IMR-90 (cell line): ENCODE measurements at regions not wholly inside any gene's neighbourhood (a gene's known extent, or its start where the extent isn't known, plus 50 kb on each side); places are given as distances from the start of the nearest gene placed in this dataset.
"Not testable (repeated sequence)": the region's sequence is repeated elsewhere in the genome, so short reads cannot be mapped to it uniquely, and the experiment has no call there.

Experiments used
- ATAC-seq: fragments of 200-7000 bp; cut with Tn5 transposase; 2 replicates; pipeline ENCODE4 v1.9.1; 2020; ENCODE audit warnings: low read depth, mild to moderate bottlenecking, moderate library complexity
- BruUV-seq: library from RNA; stranded (reverse); fragments of 400-500 nt; replicated peaks from 2 replicates; lab custom pipeline; 2021; lab: Mats Ljungman, UMichigan
- CTCF ChIA-PET: fragments of 300-600 bp; formaldehyde crosslinking; extraction: SDS; loops from one replicate; lab custom pipeline; 2021; ENCODE audit warnings: antibody characterized with exemption; lab: Yijun Ruan, JAX
- POLR2A ChIA-PET: fragments of 300-600 bp; sonication (Branson Sonifier 250); formaldehyde crosslinking; loops from one replicate; lab custom pipeline; 2022; ENCODE audit warnings: antibody characterized with exemption; ENCODE audit not compliant: unreplicated experiment; lab: Charles Lee
- DNase-seq: peaks from one replicate; pipeline ENCODE4 v3.0.0; 2013
- H2AFZ ChIP-seq: replicated peaks from 2 replicates; pipeline ENCODE3; 2013; ENCODE audit warnings: low read length, mild to moderate bottlenecking; ENCODE audit not compliant: poor library complexity
- H2AK5ac ChIP-seq: 2 replicates; pipeline ENCODE4 v1.6.1; 2013; ENCODE audit warnings: low read depth, low read length, inconsistent platforms
- H2AK9ac ChIP-seq: replicated peaks from 2 replicates; pipeline ENCODE3; 2013; ENCODE audit warnings: mild to moderate bottlenecking, low read depth, low read length, moderate library complexity; ENCODE audit not compliant: poor library complexity
- H2BK120ac ChIP-seq: 2 replicates; pipeline ENCODE4 v1.6.1; 2013; ENCODE audit warnings: low read depth, low read length, inconsistent platforms
- H2BK15ac ChIP-seq: 3 replicates; pipeline ENCODE4 v1.6.1; 2013; ENCODE audit warnings: low read depth, low read length, inconsistent platforms
- H2BK20ac ChIP-seq: 2 replicates; pipeline ENCODE4 v1.6.1; 2013; ENCODE audit warnings: low read depth, mild to moderate bottlenecking, inconsistent platforms, low read length, moderate library complexity
- H2BK5ac ChIP-seq: 2 replicates; pipeline ENCODE4 v1.6.1; 2013; ENCODE audit warnings: mild to moderate bottlenecking, low read depth, low read length, inconsistent platforms; ENCODE audit not compliant: poor library complexity, severe bottlenecking
- H3K14ac ChIP-seq: replicated peaks from 2 replicates; pipeline ENCODE4 v1.6.1; 2013; ENCODE audit warnings: low read depth, low read length, inconsistent platforms
- H3K18ac ChIP-seq: 2 replicates; pipeline ENCODE4 v1.6.1; 2013; ENCODE audit warnings: low read depth, low read length, control low read depth
- H3K23ac ChIP-seq: 2 replicates; pipeline ENCODE4 v1.6.1; 2013; ENCODE audit warnings: low read depth, low read length, inconsistent platforms
- H3K27ac ChIP-seq: 2 replicates; pipeline ENCODE4 v1.5.1; 2013; ENCODE audit warnings: mild to moderate bottlenecking, control low read depth, low read length; ENCODE audit not compliant: insufficient read depth
- H3K27me3 ChIP-seq: 2 replicates; pipeline ENCODE4 v1.6.1; 2013; ENCODE audit warnings: low read length; ENCODE audit not compliant: control insufficient read depth, insufficient read depth
- H3K36me3 ChIP-seq: 2 replicates; pipeline ENCODE4 v1.6.1; 2013; ENCODE audit warnings: low read length, mixed read lengths; ENCODE audit not compliant: control insufficient read depth, insufficient read depth
- H3K4ac ChIP-seq: 2 replicates; pipeline ENCODE4 v1.6.1; 2013; ENCODE audit warnings: low read depth, low read length, inconsistent platforms
- H3K4me1 ChIP-seq: 2 replicates; pipeline ENCODE4 v1.6.1; 2013; ENCODE audit warnings: low read length, mixed read lengths; ENCODE audit not compliant: control insufficient read depth, insufficient read depth
- H3K4me2 ChIP-seq: 2 replicates; pipeline ENCODE4 v1.6.1; 2013; ENCODE audit warnings: low read depth, mild to moderate bottlenecking, control low read depth, low read length, moderate library complexity
- H3K4me3 ChIP-seq: 2 replicates; pipeline ENCODE4 v1.5.1; 2013; ENCODE audit warnings: low read depth, mild to moderate bottlenecking, control low read depth, low read length, moderate library complexity; ENCODE audit not compliant: insufficient read depth
- H3K56ac ChIP-seq: 2 replicates; pipeline ENCODE4 v1.6.1; 2013; ENCODE audit warnings: low read length, inconsistent platforms; ENCODE audit not compliant: insufficient read depth; ENCODE audit errors: extremely low read depth
- H3K79me1 ChIP-seq, 2 experiments: 2 replicates each; pipeline ENCODE4 v1.6.1; 2013; ENCODE audit warnings: low read length in 2 of 2, inconsistent platforms in 1 of 2, low read depth in 1 of 2
- H3K9ac ChIP-seq: 2 replicates; pipeline ENCODE4 v1.6.1; 2013; ENCODE audit warnings: low read depth, low read length, control low read depth
- H3K9me1 ChIP-seq: 2 replicates; pipeline ENCODE4 v1.6.1; 2013; ENCODE audit warnings: low read length, inconsistent platforms; ENCODE audit not compliant: insufficient read depth
- H3K9me3 ChIP-seq: 2 replicates; pipeline ENCODE4 v1.6.1; 2013; ENCODE audit warnings: low read length; ENCODE audit not compliant: control insufficient read depth, insufficient read depth
- H4K20me1 ChIP-seq: 2 replicates; pipeline ENCODE4 v1.6.1; 2013; ENCODE audit warnings: low read length, inconsistent platforms; ENCODE audit not compliant: insufficient read depth
- H4K5ac ChIP-seq: 2 replicates; pipeline ENCODE4 v1.6.1; 2013; ENCODE audit warnings: mild to moderate bottlenecking, low read depth, low read length, control low read depth
- H4K8ac ChIP-seq, 2 experiments: 2 replicates each; pipeline ENCODE4 v1.6.1; 2013; ENCODE audit warnings: low read depth in 2 of 2, low read length in 2 of 2, control low read depth in 1 of 2, inconsistent platforms in 1 of 2
- H4K91ac ChIP-seq: 2 replicates; pipeline ENCODE4 v1.6.1; 2013; ENCODE audit warnings: low read depth, low read length, inconsistent platforms; ENCODE audit not compliant: insufficient read depth
- FOS ChIP-seq: fragments of 150-350 bp; IDR thresholded peaks from 2 replicates; pipeline ENCODE4 v1.6.1; 2016; ENCODE audit warnings: low read depth, low read length
- MAFK ChIP-seq: IDR thresholded peaks from 2 replicates; pipeline ENCODE4 v1.6.1; 2012; ENCODE audit warnings: low read depth, low read length, improper control_type of control experiment
- MAZ ChIP-seq: IDR thresholded peaks from 2 replicates; pipeline ENCODE4 v1.6.1; 2012; ENCODE audit warnings: low read depth, mild to moderate bottlenecking, low read length, improper control_type of control experiment, moderate library complexity, borderline replicate concordance
- NFE2L2 ChIP-seq: fragments of 150-350 bp; IDR thresholded peaks from 2 replicates; pipeline ENCODE4 v1.6.1; 2016; ENCODE audit warnings: low read depth, mild to moderate bottlenecking, low read length
- RCOR1 ChIP-seq: IDR thresholded peaks from 2 replicates; pipeline ENCODE4 v1.6.1; 2012; ENCODE audit warnings: mild to moderate bottlenecking, low read length, improper control_type of control experiment; ENCODE audit not compliant: insufficient replicate concordance
- WGBS, 2 experiments: methylation state at CpG; one replicate each; pipeline versions ENCODE4 v1.1.5 to v1.1.7; 2013; ENCODE audit warnings: missing lambda C conversion rate in 2 of 2; ENCODE audit not compliant: insufficient read length in 1 of 2; ENCODE audit errors: extremely low coverage in 2 of 2; 5-methylcytosine and 5-hydroxymethylcytosine counted together
- dilution Hi-C: fragments of 300-500 bp; cut with HindIII; formaldehyde crosslinking; loops from one replicate; pipeline ENCODE4 v1.14.3; 2018; ENCODE audit warnings: low sequenced_read_pairs; ENCODE audit not compliant: unreplicated experiment
- in situ Hi-C: fragments of 300-500 bp; cut with MboI; formaldehyde crosslinking; loops from 3 replicates; pipeline ENCODE4 v1.14.3; 2019; ENCODE audit warnings: low sequenced_read_pairs, inconsistent platforms, mixed read lengths
- intact Hi-C: fragments of 100-400 bp; cut with micrococcal nuclease; formaldehyde crosslinking; loops from 2 replicates; pipeline ENCODE4 v1.10.0; 2022
- TF ChIP-seq, protein P1 (sequence below): conservative IDR thresholded peaks from 2 replicates; pipeline ENCODE4 v1.5.1; 2012; ENCODE audit warnings: mild to moderate bottlenecking, low read depth, low read length, improper control_type of control experiment

DNA sequence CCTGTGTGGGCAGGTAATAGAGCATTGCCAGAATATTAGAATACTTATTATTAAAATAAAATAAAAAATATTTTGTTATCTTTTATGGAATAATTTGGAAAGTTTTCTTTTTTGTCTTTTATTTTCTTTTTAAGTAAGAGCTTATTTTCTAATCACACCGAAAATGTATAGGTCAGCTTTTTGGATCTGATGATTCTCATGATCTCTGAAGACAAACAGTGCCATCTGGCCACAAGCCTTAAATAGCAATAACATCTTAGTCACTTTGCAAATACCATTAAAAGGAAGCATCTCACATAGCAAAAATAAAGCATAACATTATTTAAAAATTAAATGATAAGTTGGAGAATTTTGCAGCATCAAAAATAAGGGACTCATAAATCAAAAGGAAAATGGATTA, 213.8 kb downstream of the PLA2G4A start:
- in situ Hi-C loops, result no loop called here
- DNase-seq, result no peak
- H2BK5ac ChIP-seq, result no peak overlapping the region
- no peaks in the 10 kb centered on the region for H3K4me1 ChIP-seq
- H2AFZ ChIP-seq, result no peak overlapping the region
- BruUV-seq, result no TSS peak
- no peak overlapping the region for H2BK15ac ChIP-seq
- no peak overlapping the region for H2AK9ac ChIP-seq
- no peak overlapping the region for H3K9ac ChIP-seq
- no peaks in the 10 kb centered on the region for H3K36me3 ChIP-seq
- no peak overlapping the region for H2BK20ac ChIP-seq
- no peak overlapping the region for H3K18ac ChIP-seq
- no peaks in the 10 kb centered on the region for H4K20me1 ChIP-seq
- no peak overlapping the region for H4K8ac ChIP-seq
- no peaks in the 10 kb centered on the region for H3K9me3 ChIP-seq
- TF ChIP-seq RCOR1, result no peak
- TF ChIP-seq, protein P1, sequence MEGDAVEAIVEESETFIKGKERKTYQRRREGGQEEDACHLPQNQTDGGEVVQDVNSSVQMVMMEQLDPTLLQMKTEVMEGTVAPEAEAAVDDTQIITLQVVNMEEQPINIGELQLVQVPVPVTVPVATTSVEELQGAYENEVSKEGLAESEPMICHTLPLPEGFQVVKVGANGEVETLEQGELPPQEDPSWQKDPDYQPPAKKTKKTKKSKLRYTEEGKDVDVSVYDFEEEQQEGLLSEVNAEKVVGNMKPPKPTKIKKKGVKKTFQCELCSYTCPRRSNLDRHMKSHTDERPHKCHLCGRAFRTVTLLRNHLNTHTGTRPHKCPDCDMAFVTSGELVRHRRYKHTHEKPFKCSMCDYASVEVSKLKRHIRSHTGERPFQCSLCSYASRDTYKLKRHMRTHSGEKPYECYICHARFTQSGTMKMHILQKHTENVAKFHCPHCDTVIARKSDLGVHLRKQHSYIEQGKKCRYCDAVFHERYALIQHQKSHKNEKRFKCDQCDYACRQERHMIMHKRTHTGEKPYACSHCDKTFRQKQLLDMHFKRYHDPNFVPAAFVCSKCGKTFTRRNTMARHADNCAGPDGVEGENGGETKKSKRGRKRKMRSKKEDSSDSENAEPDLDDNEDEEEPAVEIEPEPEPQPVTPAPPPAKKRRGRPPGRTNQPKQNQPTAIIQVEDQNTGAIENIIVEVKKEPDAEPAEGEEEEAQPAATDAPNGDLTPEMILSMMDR, result no peak
- TF ChIP-seq MAFK, result peak; percentile 55
- TF ChIP-seq MAZ, result no peak
- TF ChIP-seq FOS, result no peak
- no peak for TF ChIP-seq NFE2L2
- H2AK5ac ChIP-seq, result no peak overlapping the region
- no peak for ATAC-seq
- no peak overlapping the region for H3K4me2 ChIP-seq
- no peak overlapping the region for H3K27ac ChIP-seq
- CTCF ChIA-PET, result no interaction called here
- H3K14ac ChIP-seq, result no peak overlapping the region
- no peak overlapping the region for H3K23ac ChIP-seq
- intact Hi-C loops, result no loop called here
- H3K27me3 ChIP-seq, result no peaks in the 10 kb centered on the region
- dilution Hi-C loops, result no loop called here
- H3K56ac ChIP-seq, result no peak overlapping the region
- no CpG with 5 or more reads among the region's 1 CpG for WGBS, 2 experiments
- H3K4ac ChIP-seq, result no peak overlapping the region
- no peak overlapping the region for H3K4me3 ChIP-seq
- POLR2A ChIA-PET, result no interaction called here
- no peak overlapping the region for H4K91ac ChIP-seq
- no peaks in the 10 kb centered on the region for H3K79me1 ChIP-seq
- H4K5ac ChIP-seq, result no peak overlapping the region
- no peak overlapping the region for H2BK120ac ChIP-seq
- H3K9me1 ChIP-seq, result no peaks in the 10 kb centered on the region

DNA sequence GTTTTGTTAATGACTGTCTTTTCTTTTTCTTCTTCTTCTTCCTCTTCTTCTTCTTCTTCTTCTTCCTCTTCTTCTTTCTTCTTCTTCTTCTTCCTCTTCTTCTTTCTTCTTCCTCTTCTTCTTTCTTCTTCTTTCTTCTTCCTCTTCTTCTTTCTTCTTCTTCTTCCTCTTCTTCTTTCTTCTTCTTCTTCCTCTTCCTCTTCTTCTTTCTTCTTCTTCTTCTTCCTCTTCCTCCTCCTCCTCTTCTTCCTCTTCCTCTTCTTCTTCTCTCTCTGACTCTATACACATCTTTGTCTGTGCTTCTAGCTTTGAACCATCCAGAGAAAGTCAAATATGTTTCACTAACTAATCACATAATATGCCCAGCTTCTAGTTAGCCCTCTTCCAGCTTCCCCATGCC, 214.7 kb downstream of the PLA2G4A start:
- H4K8ac ChIP-seq, H3K4ac ChIP-seq, H4K5ac ChIP-seq, H4K91ac ChIP-seq, H3K9ac ChIP-seq, ATAC-seq, H3K4me1 ChIP-seq, H3K36me3 ChIP-seq, H2BK120ac ChIP-seq, H3K14ac ChIP-seq, H2AK5ac ChIP-seq, H3K9me3 ChIP-seq, intact Hi-C loops, POLR2A ChIA-PET, H3K56ac ChIP-seq, H2AK9ac ChIP-seq, H3K23ac ChIP-seq, H2BK20ac ChIP-seq, dilution Hi-C loops, H2BK15ac ChIP-seq, H3K9me1 ChIP-seq, H3K79me1 ChIP-seq, H3K27ac ChIP-seq, H4K20me1 ChIP-seq, H3K27me3 ChIP-seq, H2BK5ac ChIP-seq, H3K4me3 ChIP-seq, DNase-seq, H2AFZ ChIP-seq, in situ Hi-C loops, BruUV-seq, H3K18ac ChIP-seq, H3K4me2 ChIP-seq: not testable (repeated sequence)
- CTCF ChIA-PET, result interaction anchor here (0.7 kb wide), 1 partner anchor 437 kb away, joined by 7 read pairs; no protein-coding TSS in a partner anchor
